OCI-LY3 (cell line): ENCODE measurements at regions not wholly inside any gene's neighbourhood (a gene's known extent, or its start where the extent isn't known, plus 50 kb on each side); places are given as distances from the start of the nearest gene placed in this dataset.

ENCODE experiments used
- H2AFZ ChIP-seq: fragments of 200-600, 300-600 bp; shearing (Covaris generic); 2 replicates; pipeline ENCODE4 v1.6.0; 2014; ENCODE audit warnings: antibody characterized with exemption, low read depth, low read length
- H3K27ac ChIP-seq: fragments of 200-600, 300-600 bp; sonication (generic); 2 replicates; pipeline ENCODE4 v1.5.1; 2014; ENCODE audit warnings: mild to moderate bottlenecking, low read length, moderate library complexity, mixed read lengths
- H3K27me3 ChIP-seq: fragments of 200-600, 300-600 bp; sonication (generic); 2 replicates; pipeline ENCODE4 v1.6.1; 2014; ENCODE audit warnings: low read depth, low read length, mixed read lengths
- H3K36me3 ChIP-seq: fragments of 200-600, 300-600 bp; sonication (generic); replicated peaks from 2 replicates; pipeline ENCODE3; 2014; ENCODE audit warnings: low read depth, low read length, mixed read lengths
- H3K4me1 ChIP-seq: fragments of 300-600, 200-600 bp; sonication (generic); 2 replicates; pipeline ENCODE4 v1.6.1; 2014; ENCODE audit warnings: low read length, mixed read lengths
- H3K4me2 ChIP-seq: fragments of 200-600, 300-600 bp; sonication (generic); 2 replicates; pipeline ENCODE4 v1.6.1; 2014; ENCODE audit warnings: low read length, mixed read lengths
- H3K4me3 ChIP-seq: fragments of 300-600, 200-600 bp; sonication (generic); 2 replicates; pipeline ENCODE4 v1.5.1; 2014; ENCODE audit warnings: antibody characterized with exemption, mild to moderate bottlenecking, low read length, moderate library complexity
- H3K79me2 ChIP-seq: fragments of 300-600, 200-600 bp; shearing (Covaris generic); 2 replicates; pipeline ENCODE4 v1.6.1; 2014; ENCODE audit warnings: mild to moderate bottlenecking, low read length, mixed read lengths
- H3K9ac ChIP-seq: fragments of 300-600, 200-600 bp; shearing (Covaris generic); 2 replicates; pipeline ENCODE4 v1.6.0; 2014; ENCODE audit warnings: mild to moderate bottlenecking, low read length, moderate library complexity
- H3K9me3 ChIP-seq: fragments of 200-600, 300-600 bp; shearing (Covaris generic); 2 replicates; pipeline ENCODE4 v1.6.1; 2014; ENCODE audit warnings: low read length, mixed read lengths; ENCODE audit not compliant: insufficient read depth
- H4K20me1 ChIP-seq: fragments of 200-600, 300-600 bp; sonication (generic); 2 replicates; pipeline ENCODE4 v1.6.1; 2016; ENCODE audit warnings: low read length, mixed read lengths; ENCODE audit not compliant: insufficient read depth
- EZH2phosphoT487 ChIP-seq: fragments of 200-600 bp; shearing (Covaris generic); IDR thresholded peaks from 2 replicates; pipeline ENCODE4 v1.6.1; 2018; ENCODE audit warnings: antibody characterized with exemption, mixed run types, low read depth
- TF ChIP-seq, protein P1 (sequence below): fragments of 200-600, 300-600 bp; sonication (generic); IDR thresholded peaks from 2 replicates; pipeline ENCODE4 v1.5.1; 2014; ENCODE audit warnings: antibody characterized with exemption, low read length, low read depth

DNA sequence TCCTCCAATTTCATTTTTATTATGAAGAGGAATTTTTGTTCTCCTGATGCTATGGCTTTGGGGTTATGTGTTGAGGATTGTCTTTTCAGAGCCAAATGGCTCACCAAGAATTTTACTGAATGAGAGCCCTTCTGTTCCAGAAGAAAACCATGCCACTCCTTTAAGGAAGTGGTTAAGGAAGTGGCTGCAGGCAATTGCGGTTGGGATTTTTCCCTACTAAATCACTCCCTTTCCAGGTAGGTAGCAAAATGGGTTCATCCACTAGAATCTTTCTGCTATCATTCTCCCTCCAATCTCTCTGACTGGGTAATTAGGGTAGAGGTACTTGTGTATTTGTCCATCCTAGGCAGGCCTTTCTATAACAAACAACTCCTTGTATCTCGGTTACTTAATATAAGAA is 163.1 kb downstream of the TTC8 start:
- H3K4me2 ChIP-seq, result no peak overlapping the region

DNA sequence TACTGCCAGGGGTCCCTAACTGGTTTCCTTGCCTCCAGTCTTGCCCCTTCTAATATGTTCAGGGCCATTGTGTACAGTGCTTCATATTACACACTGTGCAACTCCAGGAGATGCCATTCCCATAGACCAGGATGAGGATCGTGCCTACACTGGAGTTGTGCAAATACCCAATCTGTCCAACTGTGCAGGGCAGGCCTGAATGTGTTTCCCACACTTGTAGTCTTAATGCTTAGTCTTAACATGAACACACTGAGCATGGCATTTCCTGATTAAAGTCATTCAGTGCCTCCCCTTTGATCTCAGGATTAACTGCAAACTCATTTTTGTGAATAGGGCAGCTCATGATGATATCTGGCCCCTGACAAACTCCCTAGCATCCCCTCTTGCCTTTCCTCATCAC is 165.5 kb downstream of the TTC8 start:
- Histone ChIP-seq H4K20me1 (no peaks in the 10 kb centered on the region), H3K36me3 (no peaks in the 10 kb centered on the region), H3K9ac (no peak overlapping the region), H3K4me1 (no peaks in the 10 kb centered on the region), H2AFZ (no peak overlapping the region), H3K9me3 (no peaks in the 10 kb centered on the region), H3K4me2 (no peak overlapping the region), H3K79me2 (no peaks in the 10 kb centered on the region), H3K4me3 (no peak overlapping the region), H3K27ac (no peak overlapping the region), H3K27me3 (peaks cover 13% of the 10 kb centered on the region; the same call in 1 of the 2 replicates)
- TF ChIP-seq EZH2phosphoT487, result no peak
- TF ChIP-seq, protein P1, sequence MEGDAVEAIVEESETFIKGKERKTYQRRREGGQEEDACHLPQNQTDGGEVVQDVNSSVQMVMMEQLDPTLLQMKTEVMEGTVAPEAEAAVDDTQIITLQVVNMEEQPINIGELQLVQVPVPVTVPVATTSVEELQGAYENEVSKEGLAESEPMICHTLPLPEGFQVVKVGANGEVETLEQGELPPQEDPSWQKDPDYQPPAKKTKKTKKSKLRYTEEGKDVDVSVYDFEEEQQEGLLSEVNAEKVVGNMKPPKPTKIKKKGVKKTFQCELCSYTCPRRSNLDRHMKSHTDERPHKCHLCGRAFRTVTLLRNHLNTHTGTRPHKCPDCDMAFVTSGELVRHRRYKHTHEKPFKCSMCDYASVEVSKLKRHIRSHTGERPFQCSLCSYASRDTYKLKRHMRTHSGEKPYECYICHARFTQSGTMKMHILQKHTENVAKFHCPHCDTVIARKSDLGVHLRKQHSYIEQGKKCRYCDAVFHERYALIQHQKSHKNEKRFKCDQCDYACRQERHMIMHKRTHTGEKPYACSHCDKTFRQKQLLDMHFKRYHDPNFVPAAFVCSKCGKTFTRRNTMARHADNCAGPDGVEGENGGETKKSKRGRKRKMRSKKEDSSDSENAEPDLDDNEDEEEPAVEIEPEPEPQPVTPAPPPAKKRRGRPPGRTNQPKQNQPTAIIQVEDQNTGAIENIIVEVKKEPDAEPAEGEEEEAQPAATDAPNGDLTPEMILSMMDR, result no peak

More for the DNA sequence above, 163.1 kb downstream of the TTC8 start:
- H3K4me1 ChIP-seq, result no peaks in the 10 kb centered on the region
- H3K79me2 ChIP-seq, result no peaks in the 10 kb centered on the region
- no peak overlapping the region for H3K27ac ChIP-seq
- H3K9me3 ChIP-seq, result no peaks in the 10 kb centered on the region
- H2AFZ ChIP-seq, result no peak overlapping the region
- H3K9ac ChIP-seq, result no peak overlapping the region
- H3K4me3 ChIP-seq, result no peak overlapping the region
- no peaks in the 10 kb centered on the region for H3K36me3 ChIP-seq
- H3K27me3 ChIP-seq, result peaks cover 13% of the 10 kb centered on the region
- no peak for TF ChIP-seq EZH2phosphoT487
- TF ChIP-seq, protein P1, result no peak
- no peaks in the 10 kb centered on the region for H4K20me1 ChIP-seq

DNA sequence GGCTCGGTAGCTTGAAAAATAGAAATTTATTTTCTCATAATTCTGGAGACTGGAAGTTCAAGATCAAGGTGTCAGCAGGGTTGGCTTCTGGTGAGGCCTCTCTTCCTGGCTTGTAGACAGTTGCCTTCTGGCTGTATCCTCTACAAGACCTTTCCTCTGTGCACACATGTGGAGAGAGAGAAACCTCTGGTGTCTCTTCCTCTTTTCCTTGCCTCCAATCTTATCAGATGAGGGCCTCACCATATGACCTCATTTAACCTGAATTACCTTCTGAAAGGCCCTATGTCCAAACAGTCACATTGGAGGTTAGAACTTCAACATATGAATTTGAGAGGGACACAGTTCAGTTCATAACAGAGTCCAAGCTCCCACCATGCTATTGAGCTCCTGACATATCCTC is 166.4 kb downstream of the TTC8 start:
- peaks cover 13% of the 10 kb centered on the region; the same call in 1 of the 2 replicates for H3K27me3 ChIP-seq
- H3K36me3 ChIP-seq, result no peaks in the 10 kb centered on the region
- no peak overlapping the region for H2AFZ ChIP-seq
- H3K27ac ChIP-seq, result no peak overlapping the region
- H3K4me1 ChIP-seq, result no peaks in the 10 kb centered on the region
- no peak overlapping the region for H3K9ac ChIP-seq
- H3K79me2 ChIP-seq, result no peaks in the 10 kb centered on the region
- TF ChIP-seq, protein P1, result no peak
- no peak for TF ChIP-seq EZH2phosphoT487
- H3K4me2 ChIP-seq, result no peak overlapping the region
- no peaks in the 10 kb centered on the region for H4K20me1 ChIP-seq
- H3K9me3 ChIP-seq, result no peaks in the 10 kb centered on the region
- H3K4me3 ChIP-seq, result no peak overlapping the region

- H3K27me3 ChIP-seq, result peaks cover 16% of the 10 kb centered on the region
- no peaks in the 10 kb centered on the region for H4K20me1 ChIP-seq
- H3K36me3 ChIP-seq, result no peaks in the 10 kb centered on the region
- no peaks in the 10 kb centered on the region for H3K79me2 ChIP-seq
- no peaks in the 10 kb centered on the region for H3K4me1 ChIP-seq
- no peaks in the 10 kb centered on the region for H3K9me3 ChIP-seq
- no peak overlapping the region for H3K9ac ChIP-seq
- H3K27ac ChIP-seq, result no peak overlapping the region
- H2AFZ ChIP-seq, result no peak overlapping the region
- no peak overlapping the region for H3K4me3 ChIP-seq
- TF ChIP-seq EZH2phosphoT487, result no peak
- TF ChIP-seq, protein P1, result no peak
- H3K4me2 ChIP-seq, result no peak overlapping the region
Measured at GRCh38 chr14:88992011-88992410, 167.6 kb downstream of the TTC8 start.
